NCI-H345 treated with DMSO at 0.1 percent for 48 hours (cell line): ENCODE measurements at regions not wholly inside any gene's neighbourhood (a gene's known extent, or its start where the extent isn't known, plus 50 kb on each side); places are given as distances from the start of the nearest gene placed in this dataset.
"Not testable (repeated sequence)": the region's sequence is repeated elsewhere in the genome, so short reads cannot be mapped to it uniquely, and the experiment has no call there.

Experiments
- DNase-seq: peaks from one replicate; lab custom pipeline; 2025; ENCODE audit not compliant: unreplicated experiment; lab: John Stamatoyannopoulos, UW

DNA sequence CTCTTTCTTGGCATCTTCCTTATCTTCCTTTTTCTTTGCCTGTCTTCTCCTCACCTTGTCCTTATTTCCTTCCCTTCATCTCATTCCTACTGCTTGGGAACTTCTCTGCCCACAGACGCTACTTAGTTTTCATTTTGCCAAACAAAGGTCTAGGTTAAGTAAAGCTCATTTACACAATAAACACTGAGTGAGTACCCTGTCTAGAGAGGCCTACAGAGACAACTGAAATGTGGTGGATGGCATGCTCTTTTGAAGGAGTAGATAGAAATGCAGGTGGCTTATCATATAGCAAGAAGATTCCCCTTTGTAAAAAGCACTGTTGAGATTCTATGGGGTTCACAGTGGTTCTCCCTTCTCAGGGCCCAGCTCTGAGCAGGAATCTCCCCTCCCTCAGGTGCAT is 319.0 kb downstream of the CNTN3 start:
- DNase-seq: no peak

DNA sequence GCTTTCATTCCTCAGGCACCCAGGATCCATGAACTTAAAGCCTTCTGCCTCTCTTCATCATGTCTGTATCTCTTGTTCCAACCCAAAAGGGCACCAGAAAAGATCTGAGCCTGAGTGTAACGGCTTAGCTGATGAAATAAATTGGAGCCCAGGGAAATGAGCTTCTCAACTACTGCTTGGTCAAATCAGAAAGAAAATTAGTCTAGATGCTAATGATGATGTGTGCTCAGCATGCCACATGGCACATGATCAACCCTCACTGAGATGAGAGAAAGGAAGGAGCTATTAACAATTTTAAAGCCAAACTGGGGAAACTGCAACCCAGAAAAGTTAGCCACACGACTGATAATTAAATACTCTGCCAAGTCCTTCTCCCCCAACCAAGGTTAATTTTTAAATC is 325.7 kb downstream of the CNTN3 start:
- no peak for DNase-seq

DNA sequence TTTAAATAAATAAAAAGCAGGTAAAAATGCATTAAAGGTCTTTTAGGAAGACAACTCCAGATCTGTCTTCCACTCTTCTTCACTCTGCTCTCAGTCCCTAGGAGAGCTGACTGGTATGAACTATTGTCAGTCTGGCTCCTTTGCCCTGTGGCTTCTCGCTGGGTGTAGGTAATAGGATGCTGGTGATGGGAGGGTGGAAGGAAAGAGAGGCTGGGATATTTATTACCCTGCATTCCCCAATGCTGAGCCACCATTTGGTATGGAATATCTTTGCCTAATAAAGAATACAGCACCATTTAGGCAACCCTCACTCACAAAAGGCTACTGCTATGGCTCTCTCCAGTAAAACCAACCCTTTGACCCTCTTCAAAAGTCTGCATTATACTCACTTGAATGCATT is 326.9 kb downstream of the CNTN3 start:
- no peak for DNase-seq

DNA sequence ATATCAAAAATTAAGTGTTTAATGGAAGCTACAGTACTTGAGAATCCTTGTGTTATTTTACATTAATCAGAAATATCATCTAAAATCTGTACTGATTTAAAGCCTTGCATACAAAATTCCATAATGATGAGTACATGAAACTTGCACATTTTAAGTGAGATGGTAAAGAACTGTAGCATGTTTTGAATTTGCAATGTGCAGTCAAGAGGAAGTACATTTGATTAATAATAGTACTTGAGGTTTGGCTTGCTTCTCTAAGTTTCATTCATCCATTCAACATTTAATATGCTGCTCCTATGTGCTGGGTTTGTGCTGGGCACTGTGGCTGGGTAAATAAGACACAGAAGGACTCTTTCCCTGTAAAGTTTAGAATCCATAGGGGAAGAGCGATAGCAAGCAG is 332.3 kb downstream of the CNTN3 start:
- DNase-seq: no peak

DNA sequence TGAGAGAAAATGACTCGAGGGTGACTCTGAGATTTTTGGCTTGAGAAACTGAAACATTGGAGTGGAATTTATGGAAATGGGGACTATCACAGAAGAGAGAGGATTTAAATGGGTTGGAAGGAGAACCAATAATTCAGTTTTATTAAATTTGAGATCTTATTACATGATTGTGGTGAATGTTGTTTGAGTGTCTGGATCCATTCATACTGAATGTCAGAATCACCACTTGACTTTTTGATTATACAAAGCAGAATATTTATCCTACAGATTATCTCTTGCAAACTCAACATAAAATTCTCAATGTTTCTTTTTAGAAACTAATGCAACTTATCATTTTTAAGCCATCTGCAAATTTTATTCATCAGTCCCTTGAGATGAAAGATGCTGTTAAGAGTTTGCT is 332.8 kb downstream of the CNTN3 start:
- DNase-seq: no peak

DNA sequence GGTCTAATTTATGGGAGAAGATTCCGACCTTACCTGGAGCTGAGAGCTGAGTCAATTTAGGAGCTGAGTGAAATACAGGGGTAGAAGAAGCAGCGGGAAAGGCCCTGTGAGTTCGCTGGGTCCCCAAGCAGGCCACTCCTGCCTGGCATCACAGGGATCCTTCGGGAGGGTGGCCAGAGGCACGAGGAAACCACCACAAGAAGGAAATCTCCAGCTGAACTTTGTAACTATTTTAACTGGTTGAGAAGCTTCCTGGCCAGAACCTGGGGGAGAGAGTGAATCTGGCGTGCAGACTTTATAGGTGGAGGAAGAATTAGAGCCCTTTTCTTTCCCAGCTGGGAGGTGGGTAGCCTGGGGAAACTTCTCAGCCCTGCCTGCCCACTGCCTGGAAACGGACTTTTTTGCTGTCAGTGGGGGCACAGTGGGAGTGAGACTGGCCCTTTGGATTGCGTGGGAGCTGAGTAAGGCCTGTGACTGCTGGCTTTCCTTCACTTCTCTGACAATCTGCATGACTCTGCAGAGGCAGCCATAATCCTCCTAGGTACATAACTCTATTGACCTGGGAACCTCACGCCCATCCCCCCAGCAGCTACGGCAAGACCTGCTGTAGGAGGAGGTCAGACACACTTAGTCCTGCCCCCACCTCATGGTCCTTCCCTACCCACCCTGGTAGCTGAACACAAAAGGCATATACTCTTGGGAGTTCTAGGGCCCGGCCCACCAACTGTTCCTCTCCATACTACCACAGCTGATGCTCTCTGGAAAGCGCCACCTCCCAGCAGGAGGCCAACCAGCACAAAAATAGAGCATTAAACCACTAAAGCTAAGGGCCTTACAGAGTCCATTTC is 340.7 kb downstream of the CNTN3 start:
- DNase-seq: no peak

DNA sequence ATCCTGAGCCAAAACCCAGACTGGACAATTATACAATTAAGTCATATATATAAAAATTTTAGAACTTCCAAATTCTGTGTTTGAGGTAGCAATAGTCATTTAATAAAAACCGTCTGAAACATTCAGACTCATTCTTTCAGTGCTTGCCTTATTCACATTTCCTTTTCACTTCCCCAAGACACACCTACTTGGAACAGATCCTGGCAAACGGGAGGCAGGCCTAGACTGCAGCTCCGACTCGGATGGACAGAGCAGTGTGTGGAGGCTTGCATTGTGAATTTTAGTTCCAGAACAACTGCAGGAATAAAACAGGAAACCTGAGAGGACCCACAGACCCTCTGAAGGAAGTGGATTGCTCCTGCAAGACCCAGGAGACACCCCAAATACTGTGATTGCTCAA is 341.4 kb downstream of the CNTN3 start:
- no peak for DNase-seq

DNA sequence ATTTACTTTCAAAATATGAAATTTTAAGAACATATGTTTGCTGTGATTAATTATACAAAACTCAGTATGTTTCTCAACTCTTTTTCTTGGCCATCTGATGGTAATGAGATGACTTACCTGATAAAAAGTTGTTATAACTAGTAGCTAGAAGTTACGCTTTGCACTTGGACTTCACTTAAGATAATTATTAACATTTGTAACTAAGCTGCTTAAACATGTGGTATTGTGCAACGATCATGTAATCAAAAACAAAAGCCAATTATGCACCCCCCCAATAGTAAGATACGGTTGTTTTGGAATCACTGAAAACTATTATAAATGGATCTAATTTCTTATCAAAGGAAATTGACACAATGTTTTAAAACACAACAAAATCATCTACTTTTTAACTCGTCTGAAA is 342.9 kb downstream of the CNTN3 start:
- DNase-seq: no peak

DNA sequence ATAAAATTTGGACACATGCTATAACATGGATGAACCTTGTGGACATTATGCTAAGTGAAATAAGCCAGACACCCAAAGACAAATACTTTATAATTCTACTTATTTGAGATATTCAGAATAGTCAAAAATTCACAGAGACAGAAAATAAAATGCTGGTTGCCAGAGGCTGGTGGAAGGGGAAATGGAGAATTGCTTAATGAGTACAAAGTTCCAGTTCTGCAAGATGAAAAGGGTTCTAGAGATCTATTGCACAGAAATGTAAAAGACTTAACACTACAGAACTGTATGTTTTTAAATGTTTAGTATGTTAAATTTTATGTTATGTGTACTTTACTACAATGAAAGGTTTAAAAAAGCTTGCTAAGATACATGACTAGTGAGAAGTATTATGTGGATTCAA is 344.8 kb downstream of the CNTN3 start:
- no peak for DNase-seq

DNA sequence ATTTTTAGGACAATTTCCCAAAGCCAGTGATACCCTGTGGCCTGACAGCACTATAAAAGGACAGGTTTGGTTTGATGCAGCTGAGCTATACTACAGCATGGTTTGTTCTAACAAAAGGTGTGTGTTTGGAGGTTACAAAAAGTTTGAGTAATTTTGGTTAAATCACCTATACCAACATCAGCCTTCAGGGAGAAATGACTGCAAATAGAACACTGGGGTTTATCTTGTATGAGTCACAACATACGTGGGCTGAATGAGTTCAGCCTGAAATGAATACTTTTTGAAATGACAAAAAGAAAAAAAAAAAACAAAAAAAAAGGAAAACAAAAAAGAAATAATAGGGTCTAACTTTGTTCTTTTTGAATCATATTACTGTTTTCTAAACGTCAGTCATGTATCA is 345.7 kb downstream of the CNTN3 start:
- DNase-seq: no peak

DNA sequence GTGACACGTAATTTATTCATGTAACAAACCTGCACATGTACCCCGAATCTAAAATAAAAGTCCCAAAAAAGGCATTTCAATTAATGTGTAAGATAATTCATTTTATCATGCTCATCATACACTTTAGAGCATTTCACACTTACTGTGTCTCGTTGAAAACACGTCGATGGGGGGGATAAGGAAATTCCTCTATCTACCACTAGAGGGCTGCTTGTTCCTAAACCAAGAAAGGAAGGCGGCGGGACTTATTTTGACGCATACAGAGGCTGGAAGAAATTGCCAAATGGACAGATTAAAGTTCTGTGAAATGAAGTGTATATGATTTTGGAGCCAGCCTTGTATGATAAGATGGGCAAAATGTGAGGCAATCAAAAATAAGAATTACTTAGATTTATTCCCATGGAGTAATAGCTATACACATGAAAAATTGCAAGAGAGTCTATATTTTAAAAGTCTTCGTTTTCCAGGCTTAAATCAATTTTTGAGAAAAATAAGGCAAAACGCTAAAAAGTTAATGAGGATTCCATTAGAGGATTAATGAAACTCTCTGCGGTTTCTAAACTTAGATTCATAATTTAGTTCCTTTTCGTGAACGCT is 346.8 kb downstream of the CNTN3 start:
- no peak for DNase-seq

DNA sequence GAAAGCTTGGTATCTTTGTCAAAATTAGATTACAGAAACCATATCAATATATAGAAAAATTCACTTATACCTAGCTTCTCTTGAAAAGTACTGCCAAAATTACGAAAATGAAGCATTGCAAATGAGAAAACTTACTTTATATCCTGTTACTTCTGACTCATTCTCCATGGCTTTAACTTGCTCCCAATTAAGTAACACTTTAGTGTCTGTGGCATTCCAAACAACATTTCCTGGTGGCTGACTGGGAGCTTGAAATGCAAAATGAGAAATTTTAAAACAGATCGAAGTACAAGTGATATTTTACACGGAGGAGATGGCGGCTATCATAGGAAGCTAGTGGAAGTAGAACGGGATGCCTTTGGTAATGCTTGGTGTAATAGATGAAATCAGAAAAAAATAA is 347.3 kb downstream of the CNTN3 start:
- no peak for DNase-seq

DNA sequence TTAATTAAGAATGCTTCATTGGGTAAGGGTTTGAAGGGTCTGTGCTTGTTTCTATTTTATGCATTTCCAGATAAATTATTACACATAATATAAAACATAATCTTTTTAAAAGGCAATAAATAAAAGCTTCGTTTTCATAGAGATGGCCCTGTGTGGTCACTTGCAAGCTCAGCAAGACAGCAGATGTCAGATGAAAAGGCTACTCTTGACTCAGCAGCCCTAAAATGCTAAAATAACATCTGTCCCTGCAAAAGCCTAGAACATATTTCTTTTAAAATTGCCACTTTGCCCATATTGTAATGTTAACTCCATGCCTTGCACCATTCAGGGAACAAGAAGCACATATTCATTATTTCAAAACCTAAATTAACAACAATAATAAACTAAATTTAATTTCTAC is 349.4 kb downstream of the CNTN3 start:
- DNase-seq: no peak

DNA sequence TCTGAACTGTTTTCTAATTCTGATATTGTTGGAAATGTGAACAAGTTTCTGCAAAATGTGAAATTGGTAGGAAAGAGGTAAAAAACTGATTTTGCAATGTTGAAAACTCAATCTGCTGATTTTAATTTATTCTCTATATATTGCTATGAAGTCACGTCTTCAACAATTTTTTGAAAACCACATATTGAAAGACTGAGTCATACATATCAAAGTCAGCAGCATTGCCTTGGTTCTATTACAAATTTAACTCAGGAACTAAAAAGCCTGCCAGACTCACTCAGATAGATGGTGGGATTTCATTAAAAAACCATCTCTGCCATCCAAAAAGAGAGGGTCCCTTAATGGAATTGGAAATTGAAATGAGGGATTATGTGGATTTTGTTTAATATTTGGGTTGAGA is 351.4 kb downstream of the CNTN3 start:
- no peak for DNase-seq

DNA sequence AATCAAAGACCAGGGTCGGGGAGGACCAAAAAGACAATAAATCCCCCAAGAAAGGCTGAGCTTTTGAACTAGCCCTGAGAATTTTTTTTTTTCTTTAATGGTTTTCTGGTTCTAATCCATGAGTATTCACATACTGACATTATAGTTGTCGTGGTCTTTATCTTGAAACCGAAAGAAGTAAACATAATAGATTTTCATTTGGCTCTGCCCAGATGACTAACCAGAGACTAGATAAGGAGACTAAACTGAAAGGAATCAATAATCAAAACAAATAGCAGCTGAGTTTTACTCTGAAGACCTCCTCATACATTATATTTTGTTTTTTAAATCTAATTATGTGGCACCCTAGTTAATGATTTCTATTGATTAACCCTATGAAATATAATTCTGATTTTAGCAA is 381.4 kb downstream of the CNTN3 start:
- DNase-seq: no peak

DNA sequence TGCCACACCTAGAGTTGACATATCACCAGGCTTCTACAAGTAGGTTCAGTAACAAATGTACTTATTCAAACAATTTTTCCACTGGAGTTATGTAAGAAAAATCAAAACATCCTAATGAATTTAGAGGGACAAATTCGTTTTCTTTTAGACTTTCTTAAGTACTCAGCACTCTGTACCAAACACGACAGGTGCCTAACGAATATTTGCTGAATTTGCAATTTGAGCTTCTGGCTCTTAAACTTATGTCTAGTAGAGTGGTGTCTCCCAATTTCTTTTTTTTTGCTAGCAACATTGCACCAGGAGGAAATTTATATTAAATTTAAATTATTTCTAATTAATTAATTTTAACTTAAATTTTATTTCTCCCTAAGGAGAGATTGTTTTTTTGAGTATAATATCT is 397.0 kb downstream of the CNTN3 start:
- DNase-seq: no peak

DNA sequence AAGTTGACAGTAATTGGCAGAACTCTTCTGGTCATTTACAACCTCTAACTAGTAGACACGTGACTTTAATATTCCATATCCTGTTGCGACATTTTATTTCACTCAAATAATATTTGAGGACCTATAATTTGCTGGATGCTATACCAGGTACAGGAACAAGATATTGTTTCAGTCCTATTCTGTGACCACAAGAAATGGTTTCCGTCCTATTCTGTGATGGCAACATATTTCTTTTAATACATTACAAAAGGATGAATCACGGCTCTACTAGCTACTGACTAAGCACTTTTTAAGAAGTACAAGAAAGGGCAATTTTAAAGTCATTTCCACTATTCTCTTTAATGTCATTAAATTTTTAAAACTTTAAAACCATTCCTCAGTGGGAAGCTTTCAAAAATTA is 400.2 kb downstream of the CNTN3 start:
- DNase-seq: no peak

DNA sequence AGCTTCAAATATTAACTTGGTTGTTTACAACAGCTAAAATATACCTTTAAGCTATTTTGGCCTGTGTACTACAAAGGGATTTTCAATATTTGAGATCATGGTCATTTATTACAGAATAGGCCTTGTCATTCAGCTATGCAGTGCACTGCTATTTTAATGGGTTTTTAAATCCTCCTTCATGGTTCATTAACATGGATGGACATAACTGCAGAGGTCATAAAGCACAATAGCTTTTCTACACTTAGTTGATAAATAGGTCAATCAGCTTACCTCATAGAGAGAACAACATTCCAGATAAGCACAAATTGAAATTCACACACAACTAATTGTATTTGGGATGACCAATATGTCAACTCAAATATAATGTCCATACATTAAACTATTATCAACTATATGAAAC is 403.7 kb downstream of the CNTN3 start:
- DNase-seq: no peak

DNA sequence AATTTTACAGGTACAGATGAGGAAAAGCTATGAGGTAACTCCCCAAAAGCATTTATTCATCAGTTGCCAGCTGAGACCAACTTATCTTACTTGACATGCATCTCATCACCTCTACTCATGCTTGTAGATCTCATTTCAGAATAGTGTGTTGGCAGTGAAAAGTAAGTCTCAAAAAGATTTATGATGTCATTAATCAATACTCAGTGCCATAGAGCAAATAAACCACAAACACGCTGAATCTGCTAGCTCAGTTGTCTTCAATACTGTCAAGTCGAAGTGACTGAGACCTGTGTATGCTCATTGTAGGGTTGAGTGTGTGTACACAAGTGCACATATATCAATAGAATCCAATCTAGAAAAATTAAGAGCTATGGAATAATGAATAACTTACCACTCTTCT is 413.5 kb downstream of the CNTN3 start:
- no peak for DNase-seq

DNA sequence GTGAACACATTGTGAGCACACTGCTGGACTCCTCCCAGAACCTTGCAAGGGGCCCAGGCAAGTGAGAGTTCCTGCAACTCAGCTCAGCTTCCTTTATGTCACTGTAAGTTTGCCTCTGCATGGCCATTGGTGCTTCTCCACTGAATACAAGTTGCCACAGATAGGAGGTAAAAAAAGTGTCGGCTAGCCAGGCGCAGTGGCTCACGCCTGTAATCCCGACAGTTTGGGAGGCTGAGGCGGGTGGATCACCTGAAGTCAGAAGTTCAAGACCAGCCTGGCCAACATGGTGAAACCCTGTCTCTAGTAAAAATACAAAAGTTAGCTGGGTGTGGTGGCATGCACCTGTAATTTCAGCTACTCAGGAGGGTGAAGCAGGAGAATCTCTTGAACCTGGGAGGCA is 435.8 kb downstream of the CNTN3 start:
- DNase-seq: not testable (repeated sequence)

DNA sequence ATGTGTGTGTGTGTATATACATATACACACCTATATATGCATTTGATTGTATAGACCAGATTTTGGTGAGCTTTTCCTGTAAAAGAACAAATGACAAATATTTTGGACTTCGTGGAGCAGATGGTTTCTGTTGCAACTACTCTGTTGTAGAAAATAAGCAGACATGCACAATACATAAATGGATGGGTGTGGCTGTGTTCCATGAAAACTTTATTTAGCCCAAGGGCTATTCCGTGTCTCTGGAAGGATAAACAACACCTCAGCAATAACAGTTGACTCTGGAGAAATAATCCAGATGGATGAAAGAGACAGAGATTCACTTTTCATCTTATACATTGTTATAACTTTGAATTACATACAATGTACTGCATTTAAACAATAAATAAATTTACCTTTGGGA is 441.4 kb downstream of the CNTN3 start:
- no peak for DNase-seq

DNA sequence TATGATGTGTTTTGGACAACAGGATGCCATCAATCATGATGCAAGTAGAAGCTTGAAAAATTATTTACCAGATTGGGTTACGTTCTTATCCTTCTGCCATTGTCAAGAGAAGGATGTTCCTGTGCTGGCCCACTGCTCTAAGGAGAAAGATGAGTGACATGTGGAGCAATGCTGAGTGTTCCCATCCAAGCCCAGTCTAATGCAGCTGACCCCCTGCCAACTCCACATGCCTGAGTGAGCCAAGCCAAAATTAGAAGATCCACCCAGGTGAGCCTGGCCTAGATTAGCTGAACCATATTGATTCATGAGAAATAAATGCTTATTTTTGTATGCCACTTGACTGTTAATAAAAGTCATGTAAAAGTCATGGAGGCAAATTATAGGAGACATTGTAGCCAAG is 446.5 kb downstream of the CNTN3 start:
- no peak for DNase-seq

DNA sequence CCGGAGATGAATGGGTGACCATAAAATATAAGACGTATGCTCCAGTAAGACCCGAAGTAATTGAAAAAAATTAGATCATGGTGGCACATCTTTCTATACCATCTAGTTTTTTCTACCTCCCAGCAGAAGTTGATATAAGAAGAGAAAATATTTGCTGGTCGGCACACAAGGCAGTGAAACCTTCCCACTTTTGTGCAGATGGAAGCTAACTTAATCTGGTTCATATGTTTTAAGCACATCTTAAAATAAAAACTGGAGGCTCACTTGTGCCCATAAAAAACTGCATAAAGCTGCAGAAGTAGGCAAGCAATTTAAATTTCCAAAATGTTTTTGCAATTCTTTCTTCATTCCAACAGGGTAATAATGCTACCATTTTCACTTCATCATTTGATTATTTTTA is 449.2 kb downstream of the CNTN3 start:
- no peak for DNase-seq
